NCI-H1694 (cell line): ENCODE measurements at regions not wholly inside any gene's neighbourhood (a gene's known extent, or its start where the extent isn't known, plus 50 kb on each side); places are given as distances from the start of the nearest gene placed in this dataset.

Experiments used
- DNase-seq: peaks from one replicate; lab custom pipeline; 2025; lab: John Stamatoyannopoulos, UW

- no peak for DNase-seq
These were observed 243.3 kb downstream of the FAM43A start for GRCh38 chr3:194928831-194929577.

DNA sequence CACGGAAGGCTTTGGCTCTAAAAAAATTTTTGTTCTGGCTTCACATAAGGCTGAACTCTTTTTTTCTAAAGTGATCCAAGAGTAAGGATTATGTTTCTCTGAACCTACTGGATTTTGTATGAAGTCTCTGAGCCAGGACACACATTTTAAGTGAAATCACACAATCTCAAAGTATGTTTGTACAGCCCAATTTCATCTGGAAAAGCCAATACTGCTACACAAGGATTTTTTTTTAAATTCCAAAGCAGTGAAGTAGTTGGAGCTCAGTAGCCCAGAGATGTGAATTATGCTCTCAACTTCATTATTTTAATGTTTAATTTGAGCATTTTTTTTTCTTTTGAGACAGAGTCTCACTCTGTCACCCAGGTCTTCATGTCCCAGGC, 243.9 kb downstream of the FAM43A start:
- DNase-seq = no peak

- DNase-seq = no peak
These were observed 244.9 kb downstream of the FAM43A start for GRCh38 chr3:194930377-194931204.

GRCh38 chr3:194931347-194931746, 245.7 kb downstream of the FAM43A start:
- no peak for DNase-seq

DNA sequence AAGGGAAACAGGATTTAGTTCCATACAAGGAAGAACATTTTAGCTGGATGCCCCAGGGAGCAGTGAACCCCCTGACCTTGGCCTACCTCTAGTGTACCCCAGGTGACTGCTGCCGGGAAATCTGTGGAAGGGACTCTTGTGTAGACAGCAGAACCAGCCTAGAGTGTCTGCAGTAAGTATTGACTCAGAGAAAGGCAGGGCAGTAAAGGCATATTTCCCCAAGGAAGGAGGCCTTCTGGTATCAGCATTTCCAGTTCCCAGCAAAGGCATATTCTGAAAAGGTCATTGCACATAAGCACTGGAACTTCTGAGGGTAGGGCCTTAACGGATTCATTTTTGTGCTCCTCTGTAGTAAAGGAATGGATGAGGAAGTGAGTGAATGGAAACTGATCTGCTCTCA, 246.2 kb downstream of the FAM43A start:
- no peak for DNase-seq

DNA sequence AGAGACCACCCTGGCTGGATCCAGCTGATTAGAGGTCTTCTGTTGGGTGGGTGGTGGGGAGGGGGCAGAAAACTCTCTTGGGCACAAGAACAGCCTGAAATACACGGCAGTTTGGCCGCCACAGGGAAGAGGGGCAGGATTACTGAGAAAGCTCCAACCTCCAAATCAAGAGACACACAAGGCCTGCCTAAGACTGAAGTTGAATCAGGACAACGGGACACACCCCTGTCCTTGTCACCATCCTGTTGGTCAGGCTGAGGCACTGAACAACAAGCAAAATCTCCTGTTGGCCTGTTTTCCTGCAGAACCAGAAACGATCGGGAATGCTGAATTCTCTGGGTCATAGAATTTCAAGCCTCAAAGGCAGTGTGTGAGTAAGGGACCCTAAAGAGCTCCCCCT, 247.8 kb downstream of the FAM43A start:
- DNase-seq = no peak

- DNase-seq = no peak
These were observed 249.4 kb downstream of the FAM43A start for GRCh38 chr3:194935061-194935460.

DNA sequence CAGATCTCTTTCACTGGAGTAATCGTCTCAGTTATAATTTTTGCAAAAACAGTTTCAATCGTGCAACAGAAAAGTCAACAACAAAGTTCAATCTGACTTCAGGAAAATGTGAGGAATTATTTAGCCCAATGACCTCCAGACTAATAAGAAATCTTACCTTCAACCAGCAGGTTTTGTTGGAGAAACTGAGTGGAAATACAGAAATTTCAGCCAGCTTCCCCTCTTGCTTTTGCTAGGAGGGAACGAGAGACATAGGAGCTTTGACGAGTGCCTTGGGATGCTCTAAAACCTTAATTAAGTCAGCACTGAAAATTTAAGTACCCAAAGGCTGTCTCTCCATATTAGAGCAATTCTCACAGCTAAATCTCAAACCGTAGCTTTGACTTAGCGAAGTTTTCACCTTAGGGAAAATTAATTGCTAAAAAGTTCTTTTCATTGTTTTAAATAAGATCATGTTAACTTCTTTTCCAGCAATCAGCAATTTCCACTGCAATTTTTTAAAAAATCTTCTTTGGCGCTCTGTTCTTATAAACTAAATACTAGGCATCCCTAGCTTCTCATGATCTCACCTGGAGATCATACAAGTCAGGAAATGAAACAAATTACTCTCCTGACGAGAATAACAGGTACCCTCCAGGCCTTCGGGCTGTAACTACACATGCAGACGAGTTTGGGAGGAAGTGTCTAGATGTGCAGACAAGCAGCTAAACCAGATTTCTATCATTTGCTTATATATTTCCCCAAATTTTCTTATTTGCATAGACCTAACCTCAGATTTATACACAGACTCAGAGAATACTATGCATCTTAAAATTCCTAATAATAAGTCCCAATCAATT, 250.2 kb downstream of the FAM43A start:
- DNase-seq = no peak

DNA sequence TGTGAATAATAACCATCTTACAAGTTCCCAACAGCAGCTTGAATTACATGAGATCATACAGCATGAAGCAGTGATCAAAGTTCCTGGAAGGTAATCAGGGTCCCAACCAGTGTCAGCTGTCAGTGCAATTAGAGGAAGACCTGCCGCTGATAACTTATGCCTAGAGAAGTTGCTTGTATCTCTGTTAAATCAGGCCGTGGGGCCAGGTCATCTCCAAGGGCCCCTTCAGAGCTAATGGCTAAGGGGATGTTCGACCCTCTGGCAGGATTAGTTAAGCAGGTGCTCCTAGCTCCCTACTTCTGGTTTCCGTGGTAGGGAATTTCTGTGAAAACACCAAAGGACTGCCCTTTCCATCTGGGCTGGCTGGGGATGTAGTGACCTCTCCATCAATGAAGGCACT, 251.0 kb downstream of the FAM43A start:
- DNase-seq = no peak

DNA sequence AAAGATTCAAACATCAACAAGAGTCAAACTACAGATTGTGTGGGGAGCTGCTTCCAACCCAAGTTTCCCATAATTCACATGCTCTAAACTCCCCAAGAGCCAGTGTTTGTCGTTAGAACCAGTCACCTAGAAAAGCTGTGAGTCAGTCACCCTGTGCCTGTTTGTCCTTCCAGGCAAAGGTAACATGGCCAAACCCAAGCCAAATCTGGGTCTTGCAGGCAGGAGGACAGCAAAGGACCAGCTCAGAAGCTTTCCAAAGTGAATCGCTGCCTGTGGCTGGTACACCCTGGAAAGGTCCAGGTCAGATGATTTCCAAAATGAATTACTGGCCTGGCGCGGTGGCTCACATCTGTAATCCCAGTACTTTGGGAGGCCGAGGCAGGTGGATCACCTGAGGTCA, 251.5 kb downstream of the FAM43A start:
- DNase-seq = no peak

DNA sequence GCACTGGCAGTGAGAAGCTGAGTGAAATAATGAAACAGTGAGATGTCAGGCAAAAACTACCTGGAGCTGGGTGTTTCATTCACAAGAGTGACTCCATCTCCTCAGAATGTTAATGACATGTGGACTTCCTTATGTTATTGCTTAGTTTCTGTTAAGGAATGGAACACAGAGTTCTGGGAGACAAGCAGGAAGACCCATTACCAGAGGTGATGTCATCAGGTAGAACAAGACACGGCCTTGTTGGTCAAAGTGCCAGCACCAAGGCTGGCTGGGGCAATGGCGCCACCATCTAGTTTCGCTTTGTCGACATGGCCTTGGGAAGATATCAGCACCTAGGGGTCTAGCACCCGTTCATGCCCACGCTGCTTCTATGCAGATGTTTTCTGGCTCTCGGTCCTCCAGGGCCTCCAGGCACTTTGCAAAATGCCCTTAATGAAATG, 252.2 kb downstream of the FAM43A start:
- DNase-seq = no peak

DNA sequence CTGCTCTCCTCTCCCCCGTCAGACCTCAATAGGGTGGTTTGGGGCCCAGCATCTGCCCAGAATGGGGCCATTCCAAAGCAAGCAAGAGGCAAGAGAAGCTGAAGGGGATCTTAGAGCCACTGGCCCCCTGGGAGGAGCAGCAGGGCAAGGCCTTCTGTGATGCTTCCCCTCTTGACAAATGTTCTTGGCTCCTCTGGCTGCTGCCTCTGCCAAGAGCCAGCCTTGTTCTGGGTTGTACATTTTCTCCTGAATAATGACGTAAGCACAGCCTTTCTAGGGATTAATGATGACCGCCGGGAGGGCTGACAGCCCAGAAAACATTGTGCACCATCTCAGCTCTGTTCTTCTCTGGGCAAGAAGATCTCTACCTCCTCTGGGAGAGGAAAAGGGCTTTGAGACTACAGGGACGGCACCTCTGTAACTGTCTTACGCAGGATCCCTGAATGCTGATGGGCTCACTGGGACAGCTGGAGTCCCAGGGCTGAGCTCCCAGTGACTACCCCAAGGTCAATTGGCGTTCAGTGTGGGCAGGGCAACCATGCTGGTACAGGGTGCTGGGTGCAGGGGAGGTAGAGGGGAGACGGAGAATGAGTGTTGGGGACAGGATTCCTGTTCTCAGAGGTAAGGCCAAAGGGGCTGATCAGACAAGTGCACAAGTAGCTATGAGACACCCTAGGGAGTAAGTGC, 253.3 kb downstream of the FAM43A start:
- no peak for DNase-seq

DNA sequence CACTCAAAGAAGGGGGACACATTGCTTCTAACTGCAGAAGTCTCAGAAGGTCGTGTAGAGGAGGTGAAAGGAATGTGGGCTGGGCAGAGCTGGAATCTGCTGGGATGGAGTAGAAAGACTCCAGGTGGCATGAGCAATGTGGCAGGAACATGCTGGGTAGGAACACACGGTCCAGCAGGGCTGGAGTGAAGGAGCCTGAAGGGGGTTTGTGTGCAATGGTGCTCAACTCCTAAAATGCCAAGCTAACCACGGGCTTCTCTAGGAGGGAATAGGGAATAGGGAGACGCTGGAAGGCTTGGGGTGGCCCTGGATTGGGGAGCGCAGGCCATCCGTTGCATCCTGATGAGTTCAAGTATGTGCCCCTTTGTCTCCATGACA, 253.8 kb downstream of the FAM43A start:
- DNase-seq = no peak

GRCh38 chr3:194939949-194940770, 254.5 kb downstream of the FAM43A start:
- no peak for DNase-seq

GRCh38 chr3:194941360-194941955, 255.8 kb downstream of the FAM43A start:
- DNase-seq = no peak

DNA sequence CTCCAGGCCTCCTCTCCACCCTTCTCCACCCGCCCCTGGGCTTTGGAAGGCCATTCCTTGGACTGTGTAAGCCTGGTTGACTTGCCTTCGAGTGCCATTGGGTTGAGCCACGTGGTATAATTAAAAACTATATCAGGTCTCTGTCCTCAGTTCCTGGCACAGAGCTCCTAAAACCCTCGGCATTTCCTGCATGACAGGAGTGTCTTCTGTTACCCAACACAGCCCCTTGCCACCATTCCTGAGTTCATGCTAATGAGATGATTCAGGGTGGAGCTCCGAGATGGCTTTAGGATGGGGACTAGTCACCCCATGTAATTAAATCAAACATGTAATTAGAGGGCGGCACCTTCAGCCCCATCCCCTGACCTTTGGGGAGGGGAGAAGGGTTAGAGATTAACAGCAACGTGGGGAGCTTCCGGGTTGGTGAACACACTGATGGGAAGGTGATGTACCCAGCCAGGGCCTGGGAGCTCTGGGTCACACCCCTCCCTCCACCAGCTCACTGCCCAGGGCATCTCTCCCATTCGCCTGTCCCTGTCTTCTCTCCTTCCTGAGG, 256.4 kb downstream of the FAM43A start:
- no peak for DNase-seq

DNA sequence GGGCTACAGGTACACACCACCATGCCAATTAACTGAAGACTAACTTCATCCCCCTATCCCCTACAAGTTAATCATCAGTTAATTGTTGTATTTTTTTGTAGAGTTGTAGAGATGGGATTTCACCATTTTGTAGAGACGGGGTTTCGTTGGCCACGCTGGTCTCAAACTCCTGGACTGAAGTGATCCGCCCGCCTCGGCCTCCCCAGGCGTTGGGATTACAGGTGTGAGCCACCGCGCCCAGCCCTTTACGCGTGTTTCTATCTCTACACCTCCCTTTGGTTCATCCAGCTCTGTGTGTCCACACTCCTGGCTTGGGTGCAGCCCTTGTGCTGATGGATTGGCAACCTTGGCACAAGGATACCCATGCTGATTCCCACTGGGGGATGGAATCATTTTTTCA, 258.8 kb downstream of the FAM43A start:
- no peak for DNase-seq

GRCh38 chr3:194945508-194945907, 259.8 kb downstream of the FAM43A start:
- no peak for DNase-seq

- no peak for DNase-seq
These were observed 260.4 kb downstream of the FAM43A start for GRCh38 chr3:194946091-194946490.

GRCh38 chr3:194949592-194949991, 263.9 kb downstream of the FAM43A start:
- no peak for DNase-seq
